Left ventricle myocardium inferior (tissue), 1 donor: ENCODE measurements at regions not wholly inside any gene's neighbourhood (a gene's known extent, or its start where the extent isn't known, plus 50 kb on each side); places are given as distances from the start of the nearest gene placed in this dataset.

Source experiments
- DNase-seq: peaks from one replicate; pipeline ENCODE4 v3.0.0-alpha.2; 2020
- H3K27ac ChIP-seq: fragments of 200-600 bp; replicated peaks from 2 replicates; pipeline ENCODE4 v1.8.0; 2021
- H3K27me3 ChIP-seq: fragments of 200-600 bp; 2 replicates; pipeline ENCODE4 v1.8.0; 2021; ENCODE audit warnings: low read depth
- H3K36me3 ChIP-seq: fragments of 200-600 bp; 2 replicates; pipeline ENCODE4 v1.8.0; 2021
- H3K4me1 ChIP-seq: fragments of 200-600 bp; 2 replicates; pipeline ENCODE4 v1.8.0; 2021
- H3K4me3 ChIP-seq: fragments of 200-600 bp; 2 replicates; pipeline ENCODE4 v1.8.0; 2021; ENCODE audit warnings: mild to moderate bottlenecking, moderate library complexity
- H3K9me3 ChIP-seq: fragments of 200-600 bp; replicated peaks from 2 replicates; pipeline ENCODE4 v1.8.0; 2021
- intact Hi-C: fragments of 100-400 bp; cut with micrococcal nuclease; formaldehyde crosslinking; loops from one replicate; pipeline ENCODE4 v1.11.0; 2022
- TF ChIP-seq, protein P1 (sequence below): fragments of 200-600 bp; IDR thresholded peaks from 2 replicates; pipeline ENCODE4 v1.8.0; 2021; ENCODE audit warnings: antibody characterized with exemption, mild to moderate bottlenecking, borderline replicate concordance
- donor health status: DM: no; HTN: yes; CAD: no; lungs with severe emphysema.

DNA sequence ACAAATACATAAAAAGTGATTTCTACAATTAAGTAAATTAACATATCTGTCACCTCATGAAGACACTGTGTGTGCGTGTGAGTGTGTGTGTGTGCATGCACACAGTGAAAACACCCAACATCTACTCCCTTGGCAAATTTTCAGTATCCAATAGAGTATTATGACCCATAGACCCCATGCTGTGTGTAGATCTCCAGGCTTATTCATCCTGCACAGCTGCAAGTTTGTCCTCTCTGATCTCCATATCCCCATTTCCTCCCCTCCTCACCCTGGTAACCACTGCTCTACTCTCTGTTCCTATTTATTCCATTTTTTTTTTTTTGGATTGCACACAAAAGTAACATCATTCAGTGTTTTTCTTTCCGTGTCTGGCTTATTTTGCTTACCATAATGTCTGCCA is 391.0 kb downstream of the SOX11 start:
- DNase-seq = no peak
- Histone ChIP-seq H3K27ac (no peak overlapping the region), H3K36me3 (no peaks in the 10 kb centered on the region), H3K4me1 (peaks cover 5% of the 10 kb centered on the region), H3K4me3 (no peak overlapping the region), H3K27me3 (no peaks in the 10 kb centered on the region), H3K9me3 (peaks cover 4% of the 10 kb centered on the region)
- TF ChIP-seq, protein P1, sequence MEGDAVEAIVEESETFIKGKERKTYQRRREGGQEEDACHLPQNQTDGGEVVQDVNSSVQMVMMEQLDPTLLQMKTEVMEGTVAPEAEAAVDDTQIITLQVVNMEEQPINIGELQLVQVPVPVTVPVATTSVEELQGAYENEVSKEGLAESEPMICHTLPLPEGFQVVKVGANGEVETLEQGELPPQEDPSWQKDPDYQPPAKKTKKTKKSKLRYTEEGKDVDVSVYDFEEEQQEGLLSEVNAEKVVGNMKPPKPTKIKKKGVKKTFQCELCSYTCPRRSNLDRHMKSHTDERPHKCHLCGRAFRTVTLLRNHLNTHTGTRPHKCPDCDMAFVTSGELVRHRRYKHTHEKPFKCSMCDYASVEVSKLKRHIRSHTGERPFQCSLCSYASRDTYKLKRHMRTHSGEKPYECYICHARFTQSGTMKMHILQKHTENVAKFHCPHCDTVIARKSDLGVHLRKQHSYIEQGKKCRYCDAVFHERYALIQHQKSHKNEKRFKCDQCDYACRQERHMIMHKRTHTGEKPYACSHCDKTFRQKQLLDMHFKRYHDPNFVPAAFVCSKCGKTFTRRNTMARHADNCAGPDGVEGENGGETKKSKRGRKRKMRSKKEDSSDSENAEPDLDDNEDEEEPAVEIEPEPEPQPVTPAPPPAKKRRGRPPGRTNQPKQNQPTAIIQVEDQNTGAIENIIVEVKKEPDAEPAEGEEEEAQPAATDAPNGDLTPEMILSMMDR = no peak
- intact Hi-C loops = no loop called here

DNA sequence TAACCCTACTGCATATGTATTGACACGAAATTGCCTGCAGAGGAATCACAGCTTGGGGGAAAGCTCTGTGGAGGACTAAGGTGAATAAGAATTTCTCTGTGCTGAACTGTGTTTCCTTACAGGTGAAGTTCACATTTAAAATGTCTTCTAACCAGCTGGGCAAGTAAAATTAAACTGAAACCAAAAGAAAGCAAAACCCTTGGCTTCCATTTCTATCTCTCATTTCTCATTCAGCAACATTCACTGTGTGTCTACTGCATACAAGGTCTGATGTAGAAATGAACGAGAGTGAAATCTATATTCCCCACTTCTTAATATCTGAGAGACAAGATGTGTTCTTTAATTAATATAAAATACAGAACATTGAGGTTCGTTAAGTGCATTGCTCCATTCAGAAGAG is 397.3 kb downstream of the SOX11 start:
- H3K4me3 ChIP-seq = no peak overlapping the region
- intact Hi-C loops = no loop called here
- no peaks in the 10 kb centered on the region for H3K4me1 ChIP-seq
- no peak for DNase-seq
- peaks cover 4% of the 10 kb centered on the region for H3K9me3 ChIP-seq
- no peak overlapping the region for H3K27ac ChIP-seq
- H3K27me3 ChIP-seq = no peaks in the 10 kb centered on the region
- no peaks in the 10 kb centered on the region for H3K36me3 ChIP-seq
- TF ChIP-seq, protein P1 = no peak

DNA sequence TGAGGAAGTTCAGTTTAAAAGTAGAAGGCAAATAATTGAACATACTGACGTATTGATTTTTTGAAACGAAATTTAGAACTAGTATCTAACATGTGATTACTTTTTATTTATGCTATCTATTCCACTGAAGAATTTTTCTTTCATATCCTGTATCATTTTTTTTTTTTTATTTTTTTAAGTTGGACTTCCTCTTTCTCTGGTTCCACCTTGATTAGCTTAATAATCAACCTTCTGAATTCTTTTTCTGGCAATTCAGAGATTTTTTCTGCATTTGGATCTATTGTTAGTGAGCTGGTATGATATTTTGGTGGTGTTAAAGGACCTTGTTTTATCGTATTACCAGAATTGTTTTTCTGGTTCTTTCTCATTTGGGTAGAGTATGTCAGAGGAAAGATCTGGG is 411.2 kb downstream of the SOX11 start:
- Histone ChIP-seq H3K27me3 (peaks cover 10% of the 10 kb centered on the region), H3K36me3 (no peaks in the 10 kb centered on the region), H3K27ac (no peak overlapping the region), H3K4me3 (no peak overlapping the region), H3K9me3 (no peaks in the 10 kb centered on the region), H3K4me1 (no peaks in the 10 kb centered on the region)
- intact Hi-C loops = no loop called here
- TF ChIP-seq, protein P1 = no peak
- DNase-seq = no peak

DNA sequence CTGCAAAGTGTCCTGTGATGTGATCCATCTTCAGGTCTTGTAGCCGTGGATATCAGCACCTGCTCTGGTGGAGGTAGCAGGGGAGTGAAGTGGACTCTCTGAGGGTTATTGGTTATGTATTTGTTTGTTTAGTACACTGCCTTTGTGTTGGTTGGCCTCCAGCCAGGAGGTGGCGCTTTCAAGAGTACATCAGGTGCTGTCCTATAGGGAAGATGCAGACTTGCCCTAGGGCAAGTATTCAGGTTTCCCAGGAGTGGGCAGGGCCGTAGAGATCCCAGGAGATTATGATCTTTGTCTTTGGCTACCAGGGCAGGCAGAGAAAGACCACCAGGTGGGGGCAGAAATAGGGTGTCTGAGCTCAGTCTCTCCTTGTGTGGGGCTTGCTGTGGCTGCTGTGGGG is 411.8 kb downstream of the SOX11 start:
- Histone ChIP-seq H3K36me3 (no peaks in the 10 kb centered on the region), H3K27me3 (peaks cover 10% of the 10 kb centered on the region), H3K4me3 (no peak overlapping the region), H3K27ac (no peak overlapping the region), H3K9me3 (no peaks in the 10 kb centered on the region), H3K4me1 (no peaks in the 10 kb centered on the region)
- intact Hi-C loops = no loop called here
- TF ChIP-seq, protein P1 = no peak
- DNase-seq = no peak

DNA sequence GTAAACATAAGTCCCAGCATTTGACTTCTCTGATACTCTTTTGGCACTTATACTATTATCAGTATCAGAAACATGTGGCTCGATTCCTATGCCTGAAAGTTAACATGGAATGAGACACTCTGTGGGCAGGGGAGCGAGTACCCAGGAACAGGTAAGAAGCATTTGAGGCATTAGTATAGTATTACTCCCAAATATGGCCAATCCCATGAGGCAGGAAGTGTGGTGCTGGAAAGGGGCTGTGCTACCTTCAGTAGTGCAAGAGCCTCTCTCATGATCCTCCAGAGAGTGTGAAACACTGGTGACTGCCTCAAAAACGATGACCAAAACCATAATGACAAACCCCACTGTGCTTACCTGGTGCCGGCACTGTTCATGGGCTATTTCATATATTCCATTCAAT is 415.1 kb downstream of the SOX11 start:
- DNase-seq = no peak
- peaks cover 10% of the 10 kb centered on the region for H3K27me3 ChIP-seq
- no peaks in the 10 kb centered on the region for H3K4me1 ChIP-seq
- intact Hi-C loops = no loop called here
- H3K9me3 ChIP-seq = no peaks in the 10 kb centered on the region
- no peaks in the 10 kb centered on the region for H3K36me3 ChIP-seq
- no peak overlapping the region for H3K4me3 ChIP-seq
- TF ChIP-seq, protein P1 = no peak
- H3K27ac ChIP-seq = no peak overlapping the region

DNA sequence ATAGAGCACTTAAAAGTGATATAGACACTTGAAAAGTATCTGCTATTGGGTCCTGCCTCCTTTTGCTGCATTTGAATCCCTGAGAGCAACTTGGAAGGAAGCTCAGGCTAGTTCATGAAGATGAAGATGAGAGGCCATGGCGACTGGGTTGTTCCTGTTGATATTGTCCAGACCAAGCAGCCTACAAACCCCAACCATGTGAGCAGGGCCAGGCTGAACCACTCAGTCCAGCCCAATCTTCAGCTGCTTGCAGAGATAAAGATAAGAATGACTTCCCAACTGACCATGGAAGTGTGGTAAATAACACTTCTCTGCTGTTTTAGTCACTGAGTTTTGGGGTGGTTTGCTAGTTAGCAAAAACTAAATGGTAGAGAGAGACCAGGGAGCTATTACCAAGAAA is 417.6 kb downstream of the SOX11 start:
- TF ChIP-seq, protein P1 = no peak
- H3K4me1 ChIP-seq = no peaks in the 10 kb centered on the region
- H3K4me3 ChIP-seq = no peak overlapping the region
- no peaks in the 10 kb centered on the region for H3K36me3 ChIP-seq
- no peaks in the 10 kb centered on the region for H3K27me3 ChIP-seq
- H3K27ac ChIP-seq = no peak overlapping the region
- no peaks in the 10 kb centered on the region for H3K9me3 ChIP-seq
- DNase-seq = no peak
- intact Hi-C loops = no loop called here
